ENCODE measurements at regions not wholly inside any gene's neighbourhood (a gene's known extent, or its start where the extent isn't known, plus 50 kb on each side); places are given as distances from the start of the nearest gene placed in this dataset.

GRCh38 chr11:116312570-116313391 is 460.0 kb downstream of the BUD13 start:
- TF ChIP-seq, protein P1, sequence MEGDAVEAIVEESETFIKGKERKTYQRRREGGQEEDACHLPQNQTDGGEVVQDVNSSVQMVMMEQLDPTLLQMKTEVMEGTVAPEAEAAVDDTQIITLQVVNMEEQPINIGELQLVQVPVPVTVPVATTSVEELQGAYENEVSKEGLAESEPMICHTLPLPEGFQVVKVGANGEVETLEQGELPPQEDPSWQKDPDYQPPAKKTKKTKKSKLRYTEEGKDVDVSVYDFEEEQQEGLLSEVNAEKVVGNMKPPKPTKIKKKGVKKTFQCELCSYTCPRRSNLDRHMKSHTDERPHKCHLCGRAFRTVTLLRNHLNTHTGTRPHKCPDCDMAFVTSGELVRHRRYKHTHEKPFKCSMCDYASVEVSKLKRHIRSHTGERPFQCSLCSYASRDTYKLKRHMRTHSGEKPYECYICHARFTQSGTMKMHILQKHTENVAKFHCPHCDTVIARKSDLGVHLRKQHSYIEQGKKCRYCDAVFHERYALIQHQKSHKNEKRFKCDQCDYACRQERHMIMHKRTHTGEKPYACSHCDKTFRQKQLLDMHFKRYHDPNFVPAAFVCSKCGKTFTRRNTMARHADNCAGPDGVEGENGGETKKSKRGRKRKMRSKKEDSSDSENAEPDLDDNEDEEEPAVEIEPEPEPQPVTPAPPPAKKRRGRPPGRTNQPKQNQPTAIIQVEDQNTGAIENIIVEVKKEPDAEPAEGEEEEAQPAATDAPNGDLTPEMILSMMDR (IDR thresholded peaks at IDR 0.05; ENCODE audit: low read length), result no peak
- TF ChIP-seq EZH2 (IDR thresholded peaks at IDR 0.05; ENCODE audit: borderline replicate concordance, low read length), result no peak

Measured in OCI-LY1 (cell line).